ENCODE measurements at regions not wholly inside any gene's neighbourhood (a gene's known extent, or its start where the extent isn't known, plus 50 kb on each side); places are given as distances from the start of the nearest gene placed in this dataset.
"Not testable (repeated sequence)": the region's sequence is repeated elsewhere in the genome, so short reads cannot be mapped to it uniquely, and the experiment has no call there.

GRCh38 chr3:39725321-39725720, 84.1 kb upstream of the MYRIP start:
- intact Hi-C loops (cut with DNase I) = no loop called here
- ATAC-seq (no peak), DNase-seq (no peak)

DNA sequence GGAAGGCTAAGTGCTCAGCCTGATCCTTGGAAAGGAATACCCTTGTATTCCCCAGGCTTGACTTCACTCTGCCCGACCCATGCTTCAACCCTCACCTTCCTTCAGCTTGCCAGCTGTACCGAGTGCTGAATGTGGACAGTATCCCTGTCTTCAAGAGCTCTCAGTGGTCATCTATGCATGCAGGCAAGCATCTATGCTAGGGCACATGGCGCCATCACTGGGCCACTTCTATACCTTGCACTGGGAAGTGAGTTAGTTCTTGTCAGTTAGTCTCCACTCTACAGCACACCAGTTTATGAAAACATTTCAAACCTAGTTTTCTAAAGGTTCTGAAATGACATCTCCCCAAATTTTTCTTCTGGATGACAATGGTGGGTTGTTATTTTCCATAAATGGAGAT, 82.0 kb upstream of the MYRIP start:
- intact Hi-C loops (cut with DNase I) = no loop called here
- ATAC-seq = no peak

DNA sequence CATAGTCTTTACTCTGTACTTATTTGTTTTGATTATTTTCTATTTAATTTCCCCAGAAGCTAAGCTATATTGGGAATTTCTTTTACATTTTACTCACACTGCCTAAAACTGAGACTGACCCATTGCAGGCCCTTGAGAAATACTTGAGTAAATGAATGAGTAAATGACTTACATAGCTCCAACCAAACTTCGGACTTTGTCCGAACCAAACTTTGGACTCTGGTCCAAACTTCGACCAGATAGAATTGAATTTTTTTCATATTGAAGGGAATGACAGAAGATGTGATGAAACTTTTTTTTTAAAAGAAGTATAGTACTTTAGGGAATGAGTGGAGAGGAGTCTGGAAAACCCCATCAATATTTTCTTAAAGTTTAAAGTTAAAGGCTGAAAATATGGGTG, 75.6 kb upstream of the MYRIP start:
- intact Hi-C loops (cut with DNase I) = no loop called here
- ATAC-seq (no peak), DNase-seq (no peak)

More for the DNA sequence above, 82.0 kb upstream of the MYRIP start:
- DNase-seq = no peak

- intact Hi-C loops (cut with DNase I) = not testable (repeated sequence)
Observed at GRCh38 chr3:39739658-39740057, 69.8 kb upstream of the MYRIP start.

GRCh38 chr3:39744746-39745145, 64.7 kb upstream of the MYRIP start:
- ATAC-seq = no peak
- intact Hi-C loops (cut with DNase I) = no loop called here

More at GRCh38 chr3:39739658-39740057, 69.8 kb upstream of the MYRIP start:
- not testable (repeated sequence) for DNase-seq, ATAC-seq

DNA sequence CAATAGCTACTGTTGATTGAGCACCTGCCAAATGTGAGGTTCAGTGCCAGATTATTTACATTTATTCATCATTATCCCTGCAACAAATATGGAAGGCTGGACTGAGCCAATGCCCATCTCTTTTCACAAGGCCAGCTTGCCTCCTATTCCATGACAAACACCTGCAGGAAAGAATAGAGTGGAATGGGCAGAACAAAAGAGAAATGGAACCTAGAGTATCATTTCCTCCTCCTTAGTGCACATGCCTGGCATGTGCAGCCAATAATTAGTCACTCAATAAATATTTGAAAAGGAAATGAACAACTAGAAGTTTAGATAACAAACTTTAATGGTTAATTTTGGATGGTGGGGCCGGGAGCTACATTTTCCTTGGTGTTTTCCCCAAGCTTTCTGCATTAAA, 61.4 kb upstream of the MYRIP start:
- DNase-seq (no peak), ATAC-seq (no peak)
- intact Hi-C loops (cut with DNase I) = no loop called here

More at GRCh38 chr3:39744746-39745145, 64.7 kb upstream of the MYRIP start:
- no peak for DNase-seq

DNA sequence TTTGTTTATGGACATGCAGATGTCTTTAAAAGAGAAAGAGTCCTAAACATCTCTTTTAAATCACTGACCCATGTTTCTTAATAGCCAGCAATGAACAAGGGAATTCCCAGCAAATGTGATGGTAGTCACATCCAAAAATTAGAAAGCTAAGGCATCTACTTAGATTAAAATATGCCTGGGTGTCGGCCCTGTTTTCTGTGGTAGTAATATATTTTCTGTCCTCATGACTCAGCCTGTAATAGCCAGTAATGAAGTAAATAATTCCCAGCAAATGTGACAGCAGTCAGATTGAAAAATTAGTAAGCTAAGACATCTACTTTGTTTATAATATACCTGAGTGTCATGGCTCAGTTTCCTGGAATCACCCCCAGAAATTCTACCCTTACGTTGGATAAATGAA, 60.6 kb upstream of the MYRIP start:
- intact Hi-C loops (cut with DNase I) = no loop called here
- DNase-seq (no peak), ATAC-seq (no peak)

DNA sequence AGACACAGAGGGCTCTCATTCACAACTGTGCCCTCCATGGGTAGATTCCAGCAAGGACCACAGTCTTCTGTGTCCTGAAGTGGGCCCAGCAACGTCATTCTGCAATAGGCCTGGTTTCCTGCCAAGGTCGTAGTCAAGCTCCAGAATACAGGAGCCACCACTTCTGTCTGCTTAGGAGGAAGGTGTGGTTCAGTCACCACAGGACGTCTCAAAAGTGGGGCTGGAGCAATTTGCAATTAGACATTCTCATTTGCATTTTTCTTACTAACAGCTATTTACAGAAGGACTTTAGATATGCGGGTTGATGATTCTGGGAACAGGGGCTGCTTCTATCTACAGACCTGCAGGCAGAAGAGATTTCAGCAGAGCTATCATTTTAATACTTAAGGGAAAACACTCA, 58.7 kb upstream of the MYRIP start:
- DNase-seq = no peak
- no peak for ATAC-seq
- intact Hi-C loops (cut with DNase I) = no loop called here

DNA sequence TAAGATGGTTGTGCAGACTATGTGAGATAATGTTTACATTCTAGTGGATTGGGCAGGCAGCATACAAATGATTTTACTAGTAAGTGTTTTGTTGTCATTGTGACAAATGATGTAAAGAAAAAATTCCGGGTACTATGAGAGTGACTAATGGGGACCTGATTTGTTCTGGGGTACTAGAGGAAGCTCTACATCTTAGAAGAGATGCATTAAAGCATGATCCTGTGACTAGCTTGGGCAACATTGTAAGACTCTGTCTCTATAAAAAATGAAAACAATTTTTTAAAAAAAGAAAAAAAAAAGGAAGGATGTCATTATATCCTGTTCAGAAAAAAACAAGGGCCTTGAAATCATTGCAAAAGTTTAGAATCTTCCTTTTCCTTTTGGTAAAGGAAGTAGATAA, 58.1 kb upstream of the MYRIP start:
- intact Hi-C loops (cut with DNase I) = no loop called here
- DNase-seq (no peak), ATAC-seq (no peak)

DNA sequence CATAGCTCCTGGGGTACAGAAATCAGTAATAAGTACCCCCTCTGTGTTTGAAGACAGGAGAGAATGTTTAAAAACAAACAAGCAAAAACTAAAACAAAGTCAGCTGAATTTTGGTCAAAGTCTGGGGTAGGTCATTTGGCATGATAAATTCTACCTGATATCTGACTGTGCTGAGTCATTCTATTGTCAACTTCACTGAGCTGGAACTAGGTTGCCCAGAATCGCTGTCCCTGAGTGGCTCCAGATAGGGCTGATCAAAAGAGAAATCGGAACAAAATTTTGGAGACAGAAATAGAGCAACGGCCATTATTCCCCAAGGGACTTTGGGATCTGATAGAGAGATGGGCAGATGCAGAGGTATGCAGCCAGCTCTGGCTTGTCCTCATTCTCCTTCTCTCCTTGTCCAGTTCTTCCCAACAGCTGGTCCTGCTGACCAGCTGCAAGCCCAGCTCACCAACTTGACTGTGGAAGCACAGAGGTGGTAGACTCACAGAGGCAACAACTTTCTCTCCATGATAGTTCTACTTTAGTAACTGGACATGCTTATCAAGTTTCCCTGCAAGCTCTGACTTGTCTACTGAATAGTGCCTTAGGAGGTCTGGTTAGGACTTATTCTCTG, 57.3 kb upstream of the MYRIP start:
- intact Hi-C loops (cut with DNase I) = no loop called here
- DNase-seq = no peak
- peak in 1 of 2 donors; percentile 21 for ATAC-seq

DNA sequence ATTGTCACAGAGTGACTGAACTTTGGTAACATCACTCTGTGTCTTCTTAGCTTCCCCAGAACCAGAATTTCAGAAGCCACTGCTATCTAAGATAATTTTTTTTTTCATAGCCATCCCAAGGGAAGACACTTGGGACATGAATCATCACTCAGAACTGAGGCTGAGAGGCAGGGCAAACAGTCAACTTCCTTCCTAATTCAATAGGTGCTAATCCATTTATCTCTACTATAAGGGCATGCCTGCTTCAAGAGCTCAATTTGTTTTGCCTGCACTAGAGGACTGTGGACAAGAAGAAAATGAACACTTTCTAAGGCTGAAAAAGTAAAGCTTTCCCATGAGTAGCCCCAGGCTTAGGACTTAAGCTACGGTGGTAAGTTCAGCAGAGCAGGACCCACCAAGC, 56.7 kb upstream of the MYRIP start:
- ATAC-seq (peak in 1 of 2 donors; percentile 54), DNase-seq (no peak)
- intact Hi-C loops (cut with DNase I) = no loop called here

DNA sequence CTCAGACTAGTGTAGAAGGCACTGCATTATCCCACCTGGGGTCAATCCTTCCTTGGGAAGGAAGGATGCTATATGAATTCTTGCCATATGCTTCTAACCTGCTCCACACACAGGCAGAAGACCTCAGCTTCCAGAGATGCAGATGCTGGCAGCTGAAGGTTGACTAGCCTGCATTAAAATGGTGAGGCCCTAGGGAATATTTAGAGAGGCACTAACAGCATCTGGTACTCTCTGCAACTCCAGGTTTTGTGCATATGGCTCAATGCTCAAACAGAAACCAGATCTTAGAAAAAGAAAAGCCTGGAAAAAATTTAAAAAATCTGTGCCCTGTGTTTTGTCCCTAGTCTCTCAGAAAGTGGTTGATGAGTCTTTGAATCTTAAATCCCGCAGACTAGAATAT, 56.0 kb upstream of the MYRIP start:
- ATAC-seq (no peak), DNase-seq (no peak)
- intact Hi-C loops (cut with DNase I) = no loop called here

GRCh38 chr3:39754549-39754948, 54.9 kb upstream of the MYRIP start:
- intact Hi-C loops (cut with DNase I) = no loop called here
- ATAC-seq (no peak), DNase-seq (no peak)

DNA sequence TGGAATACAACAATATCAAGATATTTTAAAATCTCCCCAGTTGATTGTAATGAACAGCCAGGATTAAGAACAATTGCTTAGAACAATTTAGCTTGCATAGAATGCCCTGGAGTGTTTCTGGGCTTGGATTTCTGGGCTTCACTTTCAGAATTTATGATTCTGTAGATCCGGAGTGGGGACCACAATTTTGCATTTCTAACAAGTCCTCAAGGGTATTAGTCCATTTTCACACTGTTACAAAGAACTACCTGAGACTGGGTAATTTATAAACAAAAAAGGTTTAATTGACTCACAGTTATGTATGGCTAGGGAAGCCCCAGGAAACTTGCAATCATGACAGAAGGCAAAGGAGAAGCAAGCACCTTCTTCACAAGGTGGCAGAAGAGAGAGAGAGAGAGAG, 54.3 kb upstream of the MYRIP start:
- ATAC-seq (no peak), DNase-seq (no peak)
- intact Hi-C loops (cut with DNase I) = no loop called here

DNA sequence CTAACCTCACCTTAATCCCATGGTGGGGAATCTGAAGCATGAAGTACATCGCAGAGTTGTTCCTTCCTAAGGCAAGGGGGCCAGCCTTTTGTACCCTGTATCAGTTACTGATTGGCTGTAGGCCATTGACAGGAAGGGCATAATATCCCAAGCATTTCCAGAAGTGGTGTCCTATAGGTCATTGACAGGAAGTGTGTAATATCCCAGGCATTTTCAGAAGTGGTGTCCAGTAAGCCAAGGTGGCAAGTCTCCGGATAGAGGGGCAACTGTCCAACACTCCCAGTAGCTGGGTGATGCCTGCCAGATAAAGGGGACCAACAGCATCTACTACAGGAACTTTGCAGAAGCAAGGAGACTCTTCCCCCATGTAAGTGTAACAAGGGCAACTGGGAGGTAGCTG, 52.1 kb upstream of the MYRIP start:
- DNase-seq = no peak
- no peak for ATAC-seq
- intact Hi-C loops (cut with DNase I) = no loop called here

All from left cardiac atrium (tissue), 4 donors.